DOHH2 (cell line): ENCODE measurements at regions not wholly inside any gene's neighbourhood (a gene's known extent, or its start where the extent isn't known, plus 50 kb on each side); places are given as distances from the start of the nearest gene placed in this dataset.

ENCODE experiments used
- EZH2phosphoT487 ChIP-seq: fragments of 200-600 bp; sonication (generic); IDR thresholded peaks from 2 replicates; pipeline ENCODE4 v1.6.1; 2017; ENCODE audit warnings: borderline replicate concordance, mild to moderate bottlenecking, antibody characterized with exemption, low read length, moderate library complexity, mixed read lengths
- TF ChIP-seq, protein P1 (sequence below): fragments of 200-600 bp; sonication (generic); IDR thresholded peaks from one replicate; pipeline ENCODE4 v1.5.1; 2014; ENCODE audit warnings: antibody characterized with exemption, mild to moderate bottlenecking, low read depth, low read length; ENCODE audit not compliant: poor library complexity, severe bottlenecking

DNA sequence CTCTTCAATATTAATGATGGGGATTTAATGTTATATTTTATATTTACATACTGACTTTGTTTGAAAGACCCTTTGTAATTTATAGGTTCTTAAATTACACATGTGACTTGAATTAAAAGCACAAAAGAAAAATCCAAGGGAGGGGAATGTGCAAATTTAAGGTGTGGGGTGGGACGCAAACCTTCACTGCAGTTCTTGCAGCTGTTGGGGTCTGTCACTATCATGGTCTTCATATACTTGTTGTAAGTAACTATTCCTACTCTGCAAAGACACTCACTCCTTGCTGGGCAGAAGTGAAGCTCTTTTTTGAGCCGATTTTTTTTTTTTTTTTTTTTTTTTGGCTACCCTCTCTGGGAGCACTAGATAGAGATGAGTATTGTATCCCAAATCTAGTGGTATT lies 505.3 kb downstream of the ARHGEF28 start:
- no peak for TF ChIP-seq EZH2phosphoT487
- TF ChIP-seq, protein P1, sequence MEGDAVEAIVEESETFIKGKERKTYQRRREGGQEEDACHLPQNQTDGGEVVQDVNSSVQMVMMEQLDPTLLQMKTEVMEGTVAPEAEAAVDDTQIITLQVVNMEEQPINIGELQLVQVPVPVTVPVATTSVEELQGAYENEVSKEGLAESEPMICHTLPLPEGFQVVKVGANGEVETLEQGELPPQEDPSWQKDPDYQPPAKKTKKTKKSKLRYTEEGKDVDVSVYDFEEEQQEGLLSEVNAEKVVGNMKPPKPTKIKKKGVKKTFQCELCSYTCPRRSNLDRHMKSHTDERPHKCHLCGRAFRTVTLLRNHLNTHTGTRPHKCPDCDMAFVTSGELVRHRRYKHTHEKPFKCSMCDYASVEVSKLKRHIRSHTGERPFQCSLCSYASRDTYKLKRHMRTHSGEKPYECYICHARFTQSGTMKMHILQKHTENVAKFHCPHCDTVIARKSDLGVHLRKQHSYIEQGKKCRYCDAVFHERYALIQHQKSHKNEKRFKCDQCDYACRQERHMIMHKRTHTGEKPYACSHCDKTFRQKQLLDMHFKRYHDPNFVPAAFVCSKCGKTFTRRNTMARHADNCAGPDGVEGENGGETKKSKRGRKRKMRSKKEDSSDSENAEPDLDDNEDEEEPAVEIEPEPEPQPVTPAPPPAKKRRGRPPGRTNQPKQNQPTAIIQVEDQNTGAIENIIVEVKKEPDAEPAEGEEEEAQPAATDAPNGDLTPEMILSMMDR = no peak
